ENCODE measurements at regions not wholly inside any gene's neighbourhood (a gene's known extent, or its start where the extent isn't known, plus 50 kb on each side); places are given as distances from the start of the nearest gene placed in this dataset.
A peak's percentile ranks its signal among the peaks of the same experiment; 100 is the strongest.

DNA sequence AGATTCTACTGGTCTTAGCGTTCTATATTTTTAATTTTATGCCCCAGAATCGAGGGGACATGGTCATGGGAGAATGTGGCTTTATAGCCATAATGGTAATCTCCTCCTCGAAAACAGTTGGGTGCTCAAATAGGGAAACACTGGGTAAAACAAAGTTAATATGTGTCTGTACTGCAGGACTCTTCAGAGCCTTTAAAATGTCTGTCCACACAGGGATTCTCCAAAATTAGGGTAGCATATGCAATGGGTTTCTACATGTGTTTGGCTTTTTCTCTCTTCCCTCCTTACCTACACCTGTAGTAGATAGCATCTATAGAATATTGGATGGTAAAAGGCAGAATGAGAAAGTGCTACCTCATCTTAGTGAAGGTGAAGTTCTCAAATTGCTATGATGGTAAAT lies 130.0 kb upstream of the NR3C1 start:
- FAIRE-seq (no peak), DNase-seq (ENCODE audit: low read depth, low spot score) (no peak)
- Histone ChIP-seq H2AFZ (ENCODE audit: control insufficient read depth, low read length) (no peak overlapping the region), H3K4me1 (ENCODE audit: control insufficient read depth, extremely low read depth, insufficient read depth, low read length) (peaks cover 12% of the 10 kb centered on the region), H3K9me3 (ENCODE audit: control insufficient read depth, low read depth, low read length) (no peaks in the 10 kb centered on the region), H4K20me1 (ENCODE audit: control insufficient read depth, extremely low read depth, insufficient read depth, low read length) (no peaks in the 10 kb centered on the region), H3K4me2 (ENCODE audit: control insufficient read depth, extremely low read depth, insufficient read depth, low read depth, low read length) (no peak overlapping the region), H3K9me1 (ENCODE audit: control insufficient read depth, extremely low read depth, insufficient read depth, low read length) (no peaks in the 10 kb centered on the region), H3K27me3 (ENCODE audit: control insufficient read depth, extremely low read depth, insufficient read depth, low read length) (no peaks in the 10 kb centered on the region), H3K79me2 (ENCODE audit: control insufficient read depth, insufficient read depth, low read length) (no peaks in the 10 kb centered on the region), H3K4me3 (ENCODE audit: control insufficient read depth in 2 of 3, extremely low read depth in 1 of 3, insufficient read depth in 2 of 3, low read depth in 1 of 3, low read length in 3 of 3) (no peak overlapping the region), H3K27ac (ENCODE audit: control insufficient read depth, insufficient read depth, low read length) (no peak overlapping the region), H3K36me3 (ENCODE audit: control insufficient read depth in 2 of 2, extremely low read depth in 1 of 2, insufficient read depth in 2 of 2, low read length in 2 of 2) (no peaks in the 10 kb centered on the region), H3K9ac (ENCODE audit: control insufficient read depth, extremely low read depth, insufficient read depth, low read length) (no peak overlapping the region)
- dilution Hi-C loops (cut with MboI; ENCODE audit: extremely low pct_ligation_motif_present, low sequenced_read_pairs) = no loop called here
- TF ChIP-seq, protein P1, sequence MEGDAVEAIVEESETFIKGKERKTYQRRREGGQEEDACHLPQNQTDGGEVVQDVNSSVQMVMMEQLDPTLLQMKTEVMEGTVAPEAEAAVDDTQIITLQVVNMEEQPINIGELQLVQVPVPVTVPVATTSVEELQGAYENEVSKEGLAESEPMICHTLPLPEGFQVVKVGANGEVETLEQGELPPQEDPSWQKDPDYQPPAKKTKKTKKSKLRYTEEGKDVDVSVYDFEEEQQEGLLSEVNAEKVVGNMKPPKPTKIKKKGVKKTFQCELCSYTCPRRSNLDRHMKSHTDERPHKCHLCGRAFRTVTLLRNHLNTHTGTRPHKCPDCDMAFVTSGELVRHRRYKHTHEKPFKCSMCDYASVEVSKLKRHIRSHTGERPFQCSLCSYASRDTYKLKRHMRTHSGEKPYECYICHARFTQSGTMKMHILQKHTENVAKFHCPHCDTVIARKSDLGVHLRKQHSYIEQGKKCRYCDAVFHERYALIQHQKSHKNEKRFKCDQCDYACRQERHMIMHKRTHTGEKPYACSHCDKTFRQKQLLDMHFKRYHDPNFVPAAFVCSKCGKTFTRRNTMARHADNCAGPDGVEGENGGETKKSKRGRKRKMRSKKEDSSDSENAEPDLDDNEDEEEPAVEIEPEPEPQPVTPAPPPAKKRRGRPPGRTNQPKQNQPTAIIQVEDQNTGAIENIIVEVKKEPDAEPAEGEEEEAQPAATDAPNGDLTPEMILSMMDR (optimal IDR thresholded peaks at IDR 0.05 in 1 of 3, IDR thresholded peaks at IDR 0.05 in 1 of 3, conservative IDR thresholded peaks at IDR 0.05 in 1 of 3; ENCODE audit: extremely low read depth in 1 of 3, insufficient read depth in 2 of 3, low read length in 3 of 3) = no peak
- no peak for TF ChIP-seq EZH2 (IDR thresholded peaks at IDR 0.05; ENCODE audit: low read length)

DNA sequence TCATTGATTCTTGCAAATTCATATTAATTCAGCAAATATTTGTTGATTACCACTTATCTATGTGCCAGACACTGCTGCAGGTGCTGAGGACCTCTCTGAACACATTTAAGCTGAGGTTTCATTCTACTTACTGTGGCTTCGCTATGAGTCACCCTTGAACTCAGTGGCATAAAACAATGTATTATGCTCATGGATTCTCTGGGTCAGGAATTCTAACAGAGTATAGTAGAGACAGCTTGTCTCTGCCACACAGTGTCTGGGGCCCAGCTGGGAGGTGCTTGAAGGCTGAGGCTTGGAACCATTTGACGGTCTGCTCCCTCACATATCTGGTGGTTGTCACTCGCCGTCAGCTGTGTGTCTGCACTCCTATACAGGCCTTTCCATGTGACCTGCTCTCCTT lies 124.3 kb upstream of the NR3C1 start:
- Histone ChIP-seq H3K27ac (ENCODE audit: control insufficient read depth, insufficient read depth, low read length) (no peak overlapping the region), H3K9ac (ENCODE audit: control insufficient read depth, extremely low read depth, insufficient read depth, low read length) (no peak overlapping the region), H3K4me1 (ENCODE audit: control insufficient read depth, extremely low read depth, insufficient read depth, low read length) (no peaks in the 10 kb centered on the region), H4K20me1 (ENCODE audit: control insufficient read depth, extremely low read depth, insufficient read depth, low read length) (no peaks in the 10 kb centered on the region), H3K27me3 (ENCODE audit: control insufficient read depth, extremely low read depth, insufficient read depth, low read length) (no peaks in the 10 kb centered on the region), H2AFZ (ENCODE audit: control insufficient read depth, low read length) (no peak overlapping the region), H3K4me3 (ENCODE audit: control insufficient read depth in 2 of 3, extremely low read depth in 1 of 3, insufficient read depth in 2 of 3, low read depth in 1 of 3, low read length in 3 of 3) (no peak overlapping the region), H3K9me1 (ENCODE audit: control insufficient read depth, extremely low read depth, insufficient read depth, low read length) (no peaks in the 10 kb centered on the region), H3K79me2 (ENCODE audit: control insufficient read depth, insufficient read depth, low read length) (no peaks in the 10 kb centered on the region), H3K4me2 (ENCODE audit: control insufficient read depth, extremely low read depth, insufficient read depth, low read depth, low read length) (no peak overlapping the region), H3K36me3 (ENCODE audit: control insufficient read depth in 2 of 2, extremely low read depth in 1 of 2, insufficient read depth in 2 of 2, low read length in 2 of 2) (no peaks in the 10 kb centered on the region), H3K9me3 (ENCODE audit: control insufficient read depth, low read depth, low read length) (no peaks in the 10 kb centered on the region)
- dilution Hi-C loops (cut with MboI; ENCODE audit: extremely low pct_ligation_motif_present, low sequenced_read_pairs) = no loop called here
- FAIRE-seq (peak; percentile 53), DNase-seq (ENCODE audit: low read depth, low spot score) (no peak)
- TF ChIP-seq, protein P1 (optimal IDR thresholded peaks at IDR 0.05 in 1 of 3, IDR thresholded peaks at IDR 0.05 in 1 of 3, conservative IDR thresholded peaks at IDR 0.05 in 1 of 3; ENCODE audit: extremely low read depth in 1 of 3, insufficient read depth in 2 of 3, low read length in 3 of 3) = no peak
- TF ChIP-seq EZH2 (IDR thresholded peaks at IDR 0.05; ENCODE audit: low read length) = no peak
